ENCODE measurements at regions not wholly inside any gene's neighbourhood (a gene's known extent, or its start where the extent isn't known, plus 50 kb on each side); places are given as distances from the start of the nearest gene placed in this dataset.
"Not testable (repeated sequence)": the region's sequence is repeated elsewhere in the genome, so short reads cannot be mapped to it uniquely, and the experiment has no call there.

DNA sequence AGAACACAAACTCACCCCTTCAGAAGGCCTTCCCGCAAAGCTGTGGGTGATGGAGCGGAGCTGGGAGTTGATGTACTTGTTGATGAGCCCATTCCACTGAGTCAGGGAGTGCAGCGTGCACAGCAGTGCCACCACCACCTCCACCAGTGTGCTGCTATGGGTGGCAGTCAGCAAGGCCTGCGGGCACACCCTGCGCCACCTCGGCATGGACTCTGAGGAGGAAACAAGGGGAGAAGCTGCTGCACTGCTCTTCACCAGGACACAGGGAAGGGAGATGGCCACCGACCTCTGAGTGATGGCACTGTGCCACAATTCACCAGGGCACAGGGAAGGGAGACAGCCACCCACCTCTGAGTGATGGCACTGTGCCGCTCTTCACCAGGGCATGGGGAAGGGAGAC lies 100.7 kb upstream of the TP53TG3D start:
- H3K9me3 ChIP-seq (ENCODE audit: low read length); H3K36me3 ChIP-seq (ENCODE audit: insufficient read depth, low read length); H3K79me2 ChIP-seq (ENCODE audit: insufficient read depth, low read length); H3K9me2 ChIP-seq (ENCODE audit: low read depth, low read length); H2AFZ ChIP-seq (ENCODE audit: low read length); H3K9ac ChIP-seq (ENCODE audit: low read length); H3K4me2 ChIP-seq (ENCODE audit: low read length); H3K27ac ChIP-seq (ENCODE audit: low read depth, low read length, poor library complexity, severe bottlenecking); H3F3A ChIP-seq (ENCODE audit: insufficient read depth, low read length); H4K20me1 ChIP-seq (ENCODE audit: insufficient read depth, low read length); H3K4me1 ChIP-seq (ENCODE audit: insufficient read depth, low read length, severe bottlenecking); H3K4me3 ChIP-seq (ENCODE audit: low read depth, low read length, poor library complexity, severe bottlenecking); H3K27me3 ChIP-seq (ENCODE audit: insufficient read depth, low read length): not testable (repeated sequence)

DNA sequence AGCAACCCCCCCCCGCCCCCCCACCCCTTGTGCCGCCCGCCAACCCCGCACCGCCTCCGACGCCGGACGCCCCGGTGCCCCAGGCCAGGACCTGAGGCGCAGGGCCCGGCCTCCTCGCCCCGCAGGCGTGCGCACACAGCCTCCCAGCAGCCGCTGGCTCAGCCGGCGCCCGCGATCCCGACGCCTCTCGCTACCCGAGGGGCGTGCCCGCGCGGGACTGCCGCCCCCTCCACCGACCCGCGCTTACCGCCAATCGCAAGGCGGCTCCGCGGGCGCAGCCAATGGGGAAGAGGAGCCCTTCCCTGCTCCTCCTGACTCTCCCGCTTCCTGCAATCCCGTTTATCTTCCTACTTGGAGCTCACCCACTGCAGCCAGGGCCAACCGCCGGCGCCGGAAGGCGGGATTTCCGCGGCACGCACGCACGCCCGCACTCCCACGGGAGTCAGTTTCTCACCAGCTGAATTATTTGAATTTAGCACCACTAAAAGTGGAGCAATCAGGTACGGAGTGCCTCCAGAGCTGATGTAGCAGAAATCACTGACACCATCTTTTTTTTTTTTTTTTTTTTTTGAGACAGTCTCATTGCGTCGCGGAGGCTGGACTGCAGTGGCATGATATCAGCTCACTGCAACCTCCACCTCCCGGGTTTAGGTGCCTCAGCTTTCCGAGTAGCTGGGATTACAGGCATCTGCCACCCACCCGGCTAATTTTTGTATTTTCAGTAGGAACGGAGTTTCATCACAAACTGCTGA lies 65.0 kb upstream of the TP53TG3D start:
- not testable (repeated sequence) for H3F3A ChIP-seq (ENCODE audit: insufficient read depth, low read length); H3K79me2 ChIP-seq (ENCODE audit: insufficient read depth, low read length); H3K27ac ChIP-seq (ENCODE audit: low read depth, low read length, poor library complexity, severe bottlenecking); H3K4me3 ChIP-seq (ENCODE audit: low read depth, low read length, poor library complexity, severe bottlenecking); H3K4me1 ChIP-seq (ENCODE audit: insufficient read depth, low read length, severe bottlenecking); H3K9me2 ChIP-seq (ENCODE audit: low read depth, low read length); H3K9me3 ChIP-seq (ENCODE audit: low read length); H3K36me3 ChIP-seq (ENCODE audit: insufficient read depth, low read length); H3K27me3 ChIP-seq (ENCODE audit: insufficient read depth, low read length); H2AFZ ChIP-seq (ENCODE audit: low read length); H3K4me2 ChIP-seq (ENCODE audit: low read length); H4K20me1 ChIP-seq (ENCODE audit: insufficient read depth, low read length); H3K9ac ChIP-seq (ENCODE audit: low read length)

DNA sequence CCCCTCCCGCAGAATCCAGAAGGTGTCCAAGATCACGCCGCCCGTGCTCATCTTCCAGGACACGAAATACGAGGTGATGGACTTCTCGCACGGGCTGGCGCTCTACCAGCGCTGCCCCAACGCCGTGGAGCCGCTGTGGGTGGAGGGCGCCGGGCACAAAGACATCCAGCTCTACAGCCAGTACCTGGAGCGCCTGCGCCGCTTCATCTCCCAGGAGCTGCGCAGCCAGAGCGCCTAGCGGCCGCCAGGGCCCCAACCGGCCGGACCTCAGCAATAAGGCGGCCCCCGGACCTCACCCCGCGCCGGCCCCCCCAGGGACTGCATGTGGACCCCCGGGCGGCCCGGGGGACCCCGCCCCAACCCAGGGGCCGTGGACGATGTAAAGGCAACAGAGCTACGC lies 50.5 kb upstream of the TP53TG3D start:
- H3K36me3 ChIP-seq (ENCODE audit: insufficient read depth, low read length); H3K4me3 ChIP-seq (ENCODE audit: low read depth, low read length, poor library complexity, severe bottlenecking); H3K79me2 ChIP-seq (ENCODE audit: insufficient read depth, low read length): not testable (repeated sequence)

More for the DNA sequence above, 50.5 kb upstream of the TP53TG3D start:
- not testable (repeated sequence) for H3K4me2 ChIP-seq (ENCODE audit: low read length); H3F3A ChIP-seq (ENCODE audit: insufficient read depth, low read length); H3K9me3 ChIP-seq (ENCODE audit: low read length); H4K20me1 ChIP-seq (ENCODE audit: insufficient read depth, low read length); H3K27ac ChIP-seq (ENCODE audit: low read depth, low read length, poor library complexity, severe bottlenecking); H2AFZ ChIP-seq (ENCODE audit: low read length); H3K9me2 ChIP-seq (ENCODE audit: low read depth, low read length); H3K9ac ChIP-seq (ENCODE audit: low read length); H3K4me1 ChIP-seq (ENCODE audit: insufficient read depth, low read length, severe bottlenecking); H3K27me3 ChIP-seq (ENCODE audit: insufficient read depth, low read length)

All from OCI-LY1 (cell line).